ENCODE measurements at regions not wholly inside any gene's neighbourhood (a gene's known extent, or its start where the extent isn't known, plus 50 kb on each side); places are given as distances from the start of the nearest gene placed in this dataset.

GRCh38 chr1:95440511-95440910, 206.5 kb downstream of the RWDD3 start:
- TF ChIP-seq CTCF (IDR thresholded peaks at IDR 0.05): no peak
- no peak for TF ChIP-seq EP300 (IDR thresholded peaks at IDR 0.05)
- no peak for TF ChIP-seq POLR2A (IDR thresholded peaks at IDR 0.05)
